HCT116 (cell line): ENCODE measurements at regions not wholly inside any gene's neighbourhood (a gene's known extent, or its start where the extent isn't known, plus 50 kb on each side); places are given as distances from the start of the nearest gene placed in this dataset.

Experiments
- ATAC-seq: fragments of 200-7000 bp; cut with Tn5 transposase; 2 replicates; pipeline ENCODE4 v1.9.1; 2020; ENCODE audit warnings: mild to moderate bottlenecking, moderate library complexity
- BruUV-seq: library from RNA; stranded (reverse); fragments of 400-500 nt; replicated peaks from 2 replicates; lab custom pipeline; 2021; lab: Mats Ljungman, UMichigan
- CTCF ChIA-PET: fragments of 300-600 bp; sonication (Branson Sonifier 250); formaldehyde crosslinking; loops from one replicate; lab custom pipeline; 2021; ENCODE audit warnings: antibody characterized with exemption; lab: Charles Lee
- POLR2A ChIA-PET: fragments of 300-600, 350-600 bp; sonication (Branson Sonifier 250); formaldehyde crosslinking; loops from one replicate; lab custom pipeline; 2021; ENCODE audit warnings: antibody characterized with exemption; lab: Charles Lee
- RAD21 ChIA-PET, 2 experiments: fragments of 300-600 bp; sonication (Branson Sonifier 250); formaldehyde crosslinking; loops; one replicate each; lab custom pipeline; 2023; ENCODE audit warnings: low total read pairs in 2 of 2; ENCODE audit not compliant: uncharacterized antibody in 2 of 2, unreplicated experiment in 2 of 2, low non-redundant PET in 1 of 2; lab: Charles Lee
- DNase-seq: peaks from one replicate; pipeline ENCODE4 v3.0.0-alpha.2; 2010; ENCODE audit warnings: low read depth, low spot score
- H2AFZ ChIP-seq: fragments of 200-600 bp; shearing (Covaris generic), sonication (generic); 2 replicates; pipeline ENCODE4 v1.6.1; 2017; ENCODE audit warnings: low read depth, mixed run types, mixed read lengths, antibody characterized with exemption, low read length; ENCODE audit not compliant: poor library complexity, severe bottlenecking
- H3K27ac ChIP-seq: 2 replicates; pipeline ENCODE4 v1.5.1; 2012; ENCODE audit warnings: low read depth, low read length
- H3K27me3 ChIP-seq: fragments of 200-600 bp; sonication (generic); 2 replicates; pipeline ENCODE4 v1.6.1; 2016; ENCODE audit warnings: mixed run types, low read length, mixed read lengths; ENCODE audit not compliant: insufficient read depth
- H3K36me3 ChIP-seq, 2 experiments: fragments of 200-500 bp in 1 of 2; fragments of 200-600 bp in 1 of 2; sonication (Bioruptor generic) in 1 of 2; sonication (generic) in 1 of 2; 2 replicates each; pipeline versions ENCODE4 v1.5.1 to v1.6.1; 2014 to 2016; ENCODE audit warnings: low read length in 2 of 2, inconsistent platforms in 1 of 2, mixed read lengths in 1 of 2, mixed run types in 1 of 2; ENCODE audit not compliant: insufficient read depth in 2 of 2, control insufficient read depth in 1 of 2
- H3K4me1 ChIP-seq, 2 experiments: fragments of 200-600 bp in 1 of 2; sonication (generic) in 1 of 2; 2 replicates each; pipeline versions ENCODE4 v1.5.1 to v1.6.1; 2012 to 2017; ENCODE audit warnings: low read length in 2 of 2, inconsistent platforms in 1 of 2, mild to moderate bottlenecking in 1 of 2, mixed read lengths in 1 of 2, mixed run types in 1 of 2, moderate library complexity in 1 of 2; ENCODE audit not compliant: insufficient read depth in 2 of 2, control insufficient read depth in 1 of 2
- H3K4me2 ChIP-seq: fragments of 200-600 bp; sonication (generic); 2 replicates; pipeline ENCODE4 v1.6.1; 2017; ENCODE audit warnings: mixed run types, low read length, mixed read lengths
- H3K4me3 ChIP-seq, 2 experiments: fragments of 200-600 bp in 1 of 2; sonication (generic) in 1 of 2; replicated peaks in 1 of 2; 2 replicates each; pipeline ENCODE4 v1.5.1; 2011 to 2016; ENCODE audit warnings: low read length in 2 of 2, control low read depth in 1 of 2, low read depth in 1 of 2, mild to moderate bottlenecking in 1 of 2, mixed read lengths in 1 of 2, mixed run types in 1 of 2
- H3K79me2 ChIP-seq: fragments of 200-600 bp; sonication (generic); 2 replicates; pipeline ENCODE4 v1.6.1; 2017; ENCODE audit warnings: mild to moderate bottlenecking, mixed run types, low read length, moderate library complexity, mixed read lengths; ENCODE audit not compliant: insufficient read depth
- H3K9ac ChIP-seq: fragments of 200-600 bp; sonication (generic); 2 replicates; pipeline ENCODE4 v1.6.1; 2016; ENCODE audit warnings: low read length, mixed read lengths
- H3K9me2 ChIP-seq: fragments of 200-600 bp; sonication (generic), shearing (Covaris generic); 2 replicates; pipeline ENCODE4 v1.6.1; 2017; ENCODE audit warnings: mixed run types, mild to moderate bottlenecking, moderate library complexity; ENCODE audit not compliant: insufficient read depth
- H3K9me3 ChIP-seq, 2 experiments: fragments of 200-500 bp in 1 of 2; fragments of 200-600 bp in 1 of 2; sonication (Bioruptor generic) in 1 of 2; sonication (generic) in 1 of 2; 2 replicates each; pipeline ENCODE4 v1.6.1; 2014 to 2017; ENCODE audit warnings: low read length in 2 of 2, mixed read lengths in 2 of 2, inconsistent platforms in 1 of 2, low read depth in 1 of 2, mild to moderate bottlenecking in 1 of 2, mixed run types in 1 of 2, moderate library complexity in 1 of 2; ENCODE audit not compliant: control insufficient read depth in 1 of 2, insufficient read depth in 1 of 2
- H4K20me1 ChIP-seq: fragments of 200-600 bp; sonication (generic), shearing (Covaris generic); 2 replicates; pipeline ENCODE4 v1.6.1; 2017; ENCODE audit warnings: mixed run types, mild to moderate bottlenecking, moderate library complexity; ENCODE audit not compliant: insufficient read depth
- CBX3 ChIP-seq: IDR thresholded peaks from 2 replicates; pipeline ENCODE4 v1.6.1; 2012; ENCODE audit warnings: low read depth
- EZH2 ChIP-seq: fragments of 200-600 bp; sonication (generic); IDR thresholded peaks from 2 replicates; pipeline ENCODE4 v1.6.1; 2017; ENCODE audit warnings: antibody characterized with exemption, mixed run types
- EZH2phosphoT487 ChIP-seq: fragments of 200-600 bp; IDR thresholded peaks from 2 replicates; pipeline ENCODE4 v1.6.1; 2018; ENCODE audit warnings: antibody characterized with exemption, borderline replicate concordance
- FOSL1 ChIP-seq: IDR thresholded peaks from 2 replicates; pipeline ENCODE4 v1.6.1; 2012; ENCODE audit warnings: low read depth
- JUND ChIP-seq: IDR thresholded peaks from 2 replicates; pipeline ENCODE4 v1.6.1; 2012
- POLR2A ChIP-seq: IDR thresholded peaks from 2 replicates; pipeline ENCODE4 v1.7.0; 2011; ENCODE audit warnings: borderline replicate concordance; ENCODE audit not compliant: insufficient read depth, insufficient read length; ENCODE audit errors: extremely low read depth
- SIN3A ChIP-seq: IDR thresholded peaks from 2 replicates; pipeline ENCODE4 v1.6.1; 2012; ENCODE audit warnings: low read depth
- TCF7L2 ChIP-seq: IDR thresholded peaks from 2 replicates; pipeline ENCODE4 v1.7.0; 2011; ENCODE audit warnings: borderline replicate concordance, inconsistent platforms; ENCODE audit not compliant: insufficient read depth, insufficient read length; ENCODE audit errors: extremely low read depth
- ZFX ChIP-seq: fragments of 450-650 bp; IDR thresholded peaks from 2 replicates; pipeline ENCODE4 v1.6.1; 2017
- ZNF274 ChIP-seq: fragments of 200-500 bp; sonication (Bioruptor generic); IDR thresholded peaks from 2 replicates; pipeline ENCODE4 v1.6.1; 2014; ENCODE audit warnings: mild to moderate bottlenecking, low read depth, low read length, inconsistent platforms
- intact Hi-C: fragments of 100-400 bp; cut with micrococcal nuclease; formaldehyde crosslinking; loops from 2 replicates; pipeline ENCODE4 v1.10.0; 2022
- TF ChIP-seq, protein P1 (sequence below): IDR thresholded peaks from 2 replicates; pipeline ENCODE4 v1.6.1; 2012
- TF ChIP-seq, protein P2 (sequence below): IDR thresholded peaks from 2 replicates; pipeline ENCODE4 v1.6.1; 2011; ENCODE audit warnings: mild to moderate bottlenecking, low read length, moderate library complexity; ENCODE audit not compliant: insufficient replicate concordance; ENCODE audit errors: extremely low read depth
- TF ChIP-seq, protein P3 (sequence below), 3 experiments: fragments of 200-600 bp in 1 of 3; sonication (generic) in 1 of 3; IDR thresholded peaks in 2 of 3; conservative IDR thresholded peaks in 1 of 3; 2 replicates each; pipeline ENCODE4 v1.5.1; 2012 to 2017; ENCODE audit warnings: low read depth in 2 of 3, low read length in 2 of 3, antibody characterized with exemption in 1 of 3, borderline replicate concordance in 1 of 3, control low read depth in 1 of 3, mild to moderate bottlenecking in 1 of 3, mixed read lengths in 1 of 3, mixed run types in 1 of 3, moderate library complexity in 1 of 3; ENCODE audit not compliant: insufficient read depth in 1 of 3
- TF ChIP-seq, protein P4 (sequence below): IDR thresholded peaks from 2 replicates; pipeline ENCODE4 v1.6.1; 2012

DNA sequence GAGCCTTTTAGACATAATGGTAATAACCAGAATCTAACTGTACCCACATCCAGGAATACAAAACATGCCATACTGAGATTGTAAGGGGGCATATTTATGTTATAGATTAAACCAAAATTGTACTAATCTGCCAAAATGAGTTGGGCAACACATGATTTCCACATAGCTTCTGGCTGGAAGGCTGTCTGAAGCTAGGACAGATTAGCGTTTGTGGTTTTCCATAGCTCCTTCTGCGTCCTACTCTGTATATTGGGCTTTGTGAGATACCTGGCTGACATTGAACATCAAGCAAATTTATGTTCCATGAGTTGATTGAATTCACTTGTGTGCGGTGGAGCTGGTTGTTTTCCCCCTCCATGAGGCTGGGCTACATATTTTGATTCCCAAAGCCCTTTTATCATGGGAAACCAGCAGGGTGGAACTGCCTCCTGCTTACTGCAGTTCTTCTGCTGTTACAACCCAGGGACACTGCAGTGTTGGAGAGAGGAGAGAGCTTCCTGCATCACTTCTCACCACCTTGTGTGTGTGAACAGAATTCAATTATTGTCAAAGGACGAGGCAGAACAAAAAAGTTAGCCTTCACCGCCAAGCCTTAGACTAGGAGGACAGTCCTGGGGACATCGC lies 114.9 kb downstream of the C11orf91 start:
- no peak overlapping the region for H3K9ac ChIP-seq
- H3K79me2 ChIP-seq, result no peaks in the 10 kb centered on the region
- POLR2A ChIA-PET, result no interaction called here
- no peak overlapping the region for H3K4me2 ChIP-seq
- CTCF ChIA-PET, result no interaction called here
- no peaks in the 10 kb centered on the region for H3K36me3 ChIP-seq
- no peak for DNase-seq
- no peaks in the 10 kb centered on the region for H4K20me1 ChIP-seq
- no peak overlapping the region for H2AFZ ChIP-seq
- H3K9me3 ChIP-seq, result no peaks in the 10 kb centered on the region
- H3K27ac ChIP-seq, result no peak overlapping the region
- no peak for ATAC-seq
- RAD21 ChIA-PET, result no interaction called here
- no peaks in the 10 kb centered on the region for H3K4me1 ChIP-seq
- no peaks in the 10 kb centered on the region for H3K9me2 ChIP-seq
- H3K4me3 ChIP-seq, result no peak overlapping the region
- peaks cover 5% of the 10 kb centered on the region; the same call in 1 of the 2 replicates for H3K27me3 ChIP-seq
- no TSS peak for BruUV-seq
- intact Hi-C loops, result no loop called here
- TF ChIP-seq EZH2, result no peak
- TF ChIP-seq, protein P1, sequence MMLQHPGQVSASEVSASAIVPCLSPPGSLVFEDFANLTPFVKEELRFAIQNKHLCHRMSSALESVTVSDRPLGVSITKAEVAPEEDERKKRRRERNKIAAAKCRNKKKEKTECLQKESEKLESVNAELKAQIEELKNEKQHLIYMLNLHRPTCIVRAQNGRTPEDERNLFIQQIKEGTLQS, result no peak
- TF ChIP-seq EZH2phosphoT487, result no peak
- TF ChIP-seq, protein P2, sequence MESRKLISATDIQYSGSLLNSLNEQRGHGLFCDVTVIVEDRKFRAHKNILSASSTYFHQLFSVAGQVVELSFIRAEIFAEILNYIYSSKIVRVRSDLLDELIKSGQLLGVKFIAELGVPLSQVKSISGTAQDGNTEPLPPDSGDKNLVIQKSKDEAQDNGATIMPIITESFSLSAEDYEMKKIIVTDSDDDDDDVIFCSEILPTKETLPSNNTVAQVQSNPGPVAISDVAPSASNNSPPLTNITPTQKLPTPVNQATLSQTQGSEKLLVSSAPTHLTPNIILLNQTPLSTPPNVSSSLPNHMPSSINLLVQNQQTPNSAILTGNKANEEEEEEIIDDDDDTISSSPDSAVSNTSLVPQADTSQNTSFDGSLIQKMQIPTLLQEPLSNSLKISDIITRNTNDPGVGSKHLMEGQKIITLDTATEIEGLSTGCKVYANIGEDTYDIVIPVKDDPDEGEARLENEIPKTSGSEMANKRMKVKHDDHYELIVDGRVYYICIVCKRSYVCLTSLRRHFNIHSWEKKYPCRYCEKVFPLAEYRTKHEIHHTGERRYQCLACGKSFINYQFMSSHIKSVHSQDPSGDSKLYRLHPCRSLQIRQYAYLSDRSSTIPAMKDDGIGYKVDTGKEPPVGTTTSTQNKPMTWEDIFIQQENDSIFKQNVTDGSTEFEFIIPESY, result no peak
- TF ChIP-seq TCF7L2, result no peak
- TF ChIP-seq CBX3, result no peak
- no peak for TF ChIP-seq ZFX
- no peak for TF ChIP-seq POLR2A
- no peak for TF ChIP-seq ZNF274
- no peak for TF ChIP-seq FOSL1
- TF ChIP-seq SIN3A, result no peak
- TF ChIP-seq, protein P3, sequence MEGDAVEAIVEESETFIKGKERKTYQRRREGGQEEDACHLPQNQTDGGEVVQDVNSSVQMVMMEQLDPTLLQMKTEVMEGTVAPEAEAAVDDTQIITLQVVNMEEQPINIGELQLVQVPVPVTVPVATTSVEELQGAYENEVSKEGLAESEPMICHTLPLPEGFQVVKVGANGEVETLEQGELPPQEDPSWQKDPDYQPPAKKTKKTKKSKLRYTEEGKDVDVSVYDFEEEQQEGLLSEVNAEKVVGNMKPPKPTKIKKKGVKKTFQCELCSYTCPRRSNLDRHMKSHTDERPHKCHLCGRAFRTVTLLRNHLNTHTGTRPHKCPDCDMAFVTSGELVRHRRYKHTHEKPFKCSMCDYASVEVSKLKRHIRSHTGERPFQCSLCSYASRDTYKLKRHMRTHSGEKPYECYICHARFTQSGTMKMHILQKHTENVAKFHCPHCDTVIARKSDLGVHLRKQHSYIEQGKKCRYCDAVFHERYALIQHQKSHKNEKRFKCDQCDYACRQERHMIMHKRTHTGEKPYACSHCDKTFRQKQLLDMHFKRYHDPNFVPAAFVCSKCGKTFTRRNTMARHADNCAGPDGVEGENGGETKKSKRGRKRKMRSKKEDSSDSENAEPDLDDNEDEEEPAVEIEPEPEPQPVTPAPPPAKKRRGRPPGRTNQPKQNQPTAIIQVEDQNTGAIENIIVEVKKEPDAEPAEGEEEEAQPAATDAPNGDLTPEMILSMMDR (IDR thresholded peaks at IDR 0.05 in 2 of 3, conservative IDR thresholded peaks at IDR 0.05 in 1 of 3; ENCODE audit: borderline replicate concordance in 1 of 3, insufficient read depth in 1 of 3, low read depth in 2 of 3, low read length in 2 of 3), result no peak
- TF ChIP-seq, protein P4, sequence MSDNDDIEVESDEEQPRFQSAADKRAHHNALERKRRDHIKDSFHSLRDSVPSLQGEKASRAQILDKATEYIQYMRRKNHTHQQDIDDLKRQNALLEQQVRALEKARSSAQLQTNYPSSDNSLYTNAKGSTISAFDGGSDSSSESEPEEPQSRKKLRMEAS, result no peak
- TF ChIP-seq JUND, result no peak
